Lower lobe of right lung (tissue), 2 donors: ENCODE measurements at regions not wholly inside any gene's neighbourhood (a gene's known extent, or its start where the extent isn't known, plus 50 kb on each side); places are given as distances from the start of the nearest gene placed in this dataset.
A peak's percentile ranks its signal among the peaks of the same experiment; 100 is the strongest.
"Not testable (repeated sequence)": the region's sequence is repeated elsewhere in the genome, so short reads cannot be mapped to it uniquely, and the experiment has no call there.

Experiments used
- ATAC-seq, 2 donors: fragments of 200-7000 bp; cut with Tn5 transposase; one replicate each; pipeline ENCODE4 v1.9.1; 2020 to 2022; ENCODE audit warnings: mild to moderate bottlenecking in 2 of 2, moderate library complexity in 2 of 2
- DNase-seq: peaks from one replicate; pipeline ENCODE4 v3.0.0-alpha.2; 2020
- H3K27ac ChIP-seq: fragments of 200-600 bp; one replicate; pipeline ENCODE4 v1.8.0; 2022
- H3K27me3 ChIP-seq: fragments of 200-600 bp; one replicate; pipeline ENCODE4 v1.8.0; 2022; ENCODE audit warnings: low read depth
- H3K36me3 ChIP-seq: fragments of 200-600 bp; one replicate; pipeline ENCODE4 v1.8.0; 2022; ENCODE audit warnings: mild to moderate bottlenecking
- H3K4me1 ChIP-seq: fragments of 200-600 bp; one replicate; pipeline ENCODE4 v1.8.0; 2022
- H3K4me3 ChIP-seq: fragments of 200-600 bp; one replicate; pipeline ENCODE4 v1.8.0; 2022; ENCODE audit warnings: mild to moderate bottlenecking
- H3K9me3 ChIP-seq: fragments of 200-600 bp; one replicate; pipeline ENCODE4 v1.8.0; 2022
- intact Hi-C: fragments of 100-400 bp; cut with DNase I; formaldehyde crosslinking; loops from one replicate; pipeline ENCODE4 v1.11.0; 2022
- TF ChIP-seq, protein P1 (sequence below): fragments of 200-600 bp; IDR thresholded peaks from one replicate; pipeline ENCODE4 v1.8.0; 2022; ENCODE audit warnings: antibody characterized with exemption, mild to moderate bottlenecking
- donor health status: DM: no; HTN: yes; CAD: no; lungs with severe emphysema.

DNA sequence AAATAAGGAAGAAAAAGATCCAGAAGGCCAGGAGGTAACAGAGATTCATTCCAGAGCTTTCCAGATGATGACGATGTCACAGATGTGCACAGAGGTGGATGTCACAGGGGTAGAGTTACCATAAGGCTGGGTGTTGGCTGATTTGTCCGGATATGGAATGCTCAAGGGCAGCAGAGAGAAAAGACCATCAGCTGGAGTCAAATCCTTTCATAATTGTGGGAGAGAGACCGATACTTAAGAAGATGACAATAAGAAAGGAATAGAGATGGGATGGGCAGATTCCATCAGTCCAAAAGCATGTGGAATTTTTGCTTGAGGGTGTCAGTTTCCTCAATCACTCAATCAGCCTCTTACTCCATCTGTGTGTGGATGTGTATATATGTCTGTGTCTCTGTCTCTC lies 150.4 kb downstream of the CENPC start:
- no peaks in the 10 kb centered on the region for H3K36me3 ChIP-seq
- DNase-seq, result no peak
- TF ChIP-seq, protein P1, sequence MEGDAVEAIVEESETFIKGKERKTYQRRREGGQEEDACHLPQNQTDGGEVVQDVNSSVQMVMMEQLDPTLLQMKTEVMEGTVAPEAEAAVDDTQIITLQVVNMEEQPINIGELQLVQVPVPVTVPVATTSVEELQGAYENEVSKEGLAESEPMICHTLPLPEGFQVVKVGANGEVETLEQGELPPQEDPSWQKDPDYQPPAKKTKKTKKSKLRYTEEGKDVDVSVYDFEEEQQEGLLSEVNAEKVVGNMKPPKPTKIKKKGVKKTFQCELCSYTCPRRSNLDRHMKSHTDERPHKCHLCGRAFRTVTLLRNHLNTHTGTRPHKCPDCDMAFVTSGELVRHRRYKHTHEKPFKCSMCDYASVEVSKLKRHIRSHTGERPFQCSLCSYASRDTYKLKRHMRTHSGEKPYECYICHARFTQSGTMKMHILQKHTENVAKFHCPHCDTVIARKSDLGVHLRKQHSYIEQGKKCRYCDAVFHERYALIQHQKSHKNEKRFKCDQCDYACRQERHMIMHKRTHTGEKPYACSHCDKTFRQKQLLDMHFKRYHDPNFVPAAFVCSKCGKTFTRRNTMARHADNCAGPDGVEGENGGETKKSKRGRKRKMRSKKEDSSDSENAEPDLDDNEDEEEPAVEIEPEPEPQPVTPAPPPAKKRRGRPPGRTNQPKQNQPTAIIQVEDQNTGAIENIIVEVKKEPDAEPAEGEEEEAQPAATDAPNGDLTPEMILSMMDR, result no peak
- H3K27me3 ChIP-seq, result no peaks in the 10 kb centered on the region
- no peak overlapping the region for H3K27ac ChIP-seq
- no peaks in the 10 kb centered on the region for H3K9me3 ChIP-seq
- intact Hi-C loops, result no loop called here
- ATAC-seq, result no peak
- H3K4me3 ChIP-seq, result no peak overlapping the region
- H3K4me1 ChIP-seq, result no peaks in the 10 kb centered on the region

DNA sequence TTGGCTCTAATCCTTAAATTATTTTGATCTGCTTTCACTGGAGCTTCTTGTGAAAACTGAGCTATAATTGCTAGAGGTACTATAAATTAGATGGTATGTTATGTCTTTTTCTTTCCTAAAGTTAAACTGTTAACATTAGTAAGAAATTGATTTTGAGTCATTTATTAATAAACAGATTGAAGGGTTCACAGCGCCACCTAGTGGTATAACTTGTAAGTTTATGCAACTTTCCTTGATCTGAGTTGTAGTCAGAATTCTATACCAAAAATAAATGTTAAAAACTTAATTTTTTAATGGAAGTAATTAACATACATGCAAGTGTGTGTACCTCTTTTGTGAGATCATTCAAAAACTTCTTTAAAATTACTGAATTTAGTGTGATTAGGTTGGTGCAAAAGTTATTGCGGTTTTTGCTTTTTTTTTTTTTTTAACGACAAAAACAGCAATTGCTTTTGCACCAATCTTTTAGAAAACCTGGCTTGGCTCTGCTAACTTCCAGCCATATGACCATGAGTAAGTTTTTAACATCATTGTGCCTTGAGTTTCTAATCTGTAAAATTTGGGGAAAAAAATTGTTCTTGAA lies 151.5 kb downstream of the CENPC start:
- H3K4me1 ChIP-seq, result no peaks in the 10 kb centered on the region

DNA sequence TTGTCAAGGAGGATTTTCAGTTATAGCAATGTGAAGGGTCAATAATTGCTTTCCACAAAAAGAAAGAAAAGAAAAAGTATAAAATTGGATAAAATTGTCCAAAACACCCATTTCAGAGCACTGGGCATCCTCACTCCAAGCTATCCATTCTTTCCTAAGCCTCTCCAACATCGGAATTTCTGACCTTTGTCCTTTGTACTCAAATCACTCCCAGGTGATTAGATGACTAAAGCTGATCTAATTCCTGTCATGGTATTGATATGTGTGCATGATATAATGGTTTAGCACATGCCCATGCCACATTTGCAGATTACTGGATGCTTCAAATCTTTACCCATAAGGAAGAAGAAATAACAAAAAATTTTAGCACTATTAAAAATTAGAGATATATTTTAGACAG lies 152.3 kb downstream of the CENPC start:
- H3K4me3 ChIP-seq, result no peak overlapping the region
- no peaks in the 10 kb centered on the region for H3K36me3 ChIP-seq
- no peaks in the 10 kb centered on the region for H3K4me1 ChIP-seq
- H3K27ac ChIP-seq, result no peak overlapping the region
- H3K27me3 ChIP-seq, result no peaks in the 10 kb centered on the region
- no peaks in the 10 kb centered on the region for H3K9me3 ChIP-seq
- intact Hi-C loops, result no loop called here
- no peak for DNase-seq
- TF ChIP-seq, protein P1, result no peak
- no peak for ATAC-seq

More for the DNA sequence above, 151.5 kb downstream of the CENPC start:
- intact Hi-C loops, result no loop called here
- TF ChIP-seq, protein P1, result peak; percentile 75
- Histone ChIP-seq H3K4me3 (no peak overlapping the region), H3K27me3 (no peaks in the 10 kb centered on the region), H3K9me3 (no peaks in the 10 kb centered on the region), H3K27ac (no peak overlapping the region), H3K36me3 (no peaks in the 10 kb centered on the region)
- DNase-seq (no peak), ATAC-seq (no peak)

DNA sequence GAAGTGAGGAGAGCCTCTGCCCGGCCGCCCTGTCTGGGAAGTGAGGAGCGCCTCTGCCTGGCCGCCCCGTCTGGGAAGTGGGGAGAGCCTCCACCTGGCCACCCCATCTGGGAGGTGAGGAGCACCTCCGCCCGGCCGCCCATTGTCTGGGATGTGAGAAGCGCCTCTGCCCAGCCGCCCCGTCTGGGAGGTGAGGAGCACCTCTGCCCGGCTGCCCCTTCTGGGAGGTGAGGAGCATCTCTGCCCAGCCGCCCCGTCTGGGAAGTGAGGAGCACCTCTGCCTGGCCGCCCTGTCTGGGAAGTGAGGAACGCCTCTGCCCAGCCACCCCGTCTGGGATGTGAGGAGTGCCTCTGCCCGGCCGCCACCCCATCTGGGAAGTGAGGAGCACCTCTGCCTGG lies 163.9 kb downstream of the CENPC start:
- H3K4me3 ChIP-seq, H3K4me1 ChIP-seq, H3K9me3 ChIP-seq, H3K36me3 ChIP-seq, H3K27me3 ChIP-seq, intact Hi-C loops, ATAC-seq, DNase-seq, H3K27ac ChIP-seq: not testable (repeated sequence)

DNA sequence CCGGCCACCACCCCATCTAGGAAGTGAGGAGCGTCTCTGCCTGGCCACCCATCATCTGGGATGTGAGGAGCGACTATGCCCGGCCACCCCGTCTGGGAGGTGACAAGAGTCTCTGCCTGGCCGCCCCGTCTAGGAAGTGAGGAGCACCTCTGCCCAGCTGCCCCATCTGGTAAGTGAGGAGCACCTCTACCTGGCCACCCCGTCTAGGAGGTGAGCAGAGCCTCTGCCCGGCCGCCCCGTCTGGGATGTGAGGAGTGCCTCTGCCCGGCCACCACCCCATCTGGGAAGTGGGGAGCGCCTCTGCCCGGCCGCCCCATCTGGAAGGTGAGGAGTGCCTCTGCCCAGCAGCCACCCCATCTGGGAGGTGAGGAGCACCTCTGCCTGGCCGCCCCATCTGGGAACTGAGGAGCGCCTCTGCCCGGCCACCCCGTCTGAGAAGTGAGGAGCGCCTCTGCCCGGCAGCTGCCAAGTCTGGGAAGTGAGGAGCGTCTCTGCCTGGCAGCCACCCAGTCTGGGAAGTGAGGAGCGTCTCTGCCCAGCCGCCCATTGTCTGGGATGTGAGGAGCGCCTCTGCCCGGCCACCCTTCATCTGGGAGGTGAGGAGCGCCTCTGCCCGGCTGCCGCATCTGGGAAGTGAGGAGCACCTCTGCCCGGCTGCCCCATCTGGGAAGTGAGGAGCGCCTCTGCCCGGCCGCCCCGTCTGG lies 164.4 kb downstream of the CENPC start:
- H3K4me1 ChIP-seq, H3K36me3 ChIP-seq, H3K27me3 ChIP-seq, H3K27ac ChIP-seq, intact Hi-C loops, ATAC-seq, H3K9me3 ChIP-seq, H3K4me3 ChIP-seq: not testable (repeated sequence)
- peak; percentile 41 for DNase-seq

DNA sequence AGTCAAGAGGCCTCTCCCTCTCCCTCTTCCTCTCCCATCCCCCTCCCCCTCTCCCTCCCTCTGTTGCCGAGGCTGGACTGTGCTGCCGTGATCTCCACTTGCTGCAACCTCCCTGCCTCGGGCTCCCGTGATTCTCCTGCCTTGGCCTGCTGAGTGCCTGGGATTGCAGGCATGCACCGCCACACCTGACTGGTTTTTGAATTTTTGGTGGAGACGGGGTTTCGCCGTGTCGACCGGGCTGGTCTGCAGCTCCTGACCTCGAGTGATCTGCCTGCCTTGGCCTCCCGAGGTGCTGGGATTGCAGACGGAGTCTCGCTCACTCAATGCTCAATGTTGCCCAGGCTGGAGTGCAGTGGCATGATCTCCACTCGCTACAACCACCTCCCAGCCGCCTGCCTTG lies 165.1 kb downstream of the CENPC start:
- no peak overlapping the region for H3K4me3 ChIP-seq
- H3K27me3 ChIP-seq, result no peaks in the 10 kb centered on the region
- no peak overlapping the region for H3K27ac ChIP-seq
- no peak for DNase-seq
- H3K36me3 ChIP-seq, result no peaks in the 10 kb centered on the region
- intact Hi-C loops, result no loop called here
- no peaks in the 10 kb centered on the region for H3K4me1 ChIP-seq
- no peaks in the 10 kb centered on the region for H3K9me3 ChIP-seq
- no peak for ATAC-seq
- TF ChIP-seq, protein P1, result no peak
